Mesenchymal stem cell (in vitro differentiated cells and primary cell): ENCODE measurements at regions not wholly inside any gene's neighbourhood (a gene's known extent, or its start where the extent isn't known, plus 50 kb on each side); places are given as distances from the start of the nearest gene placed in this dataset.

Experiments used
- DNase-seq: peaks from one replicate; pipeline ENCODE4 v3.0.0-alpha.2; 2013
- H2AFZ ChIP-seq: one replicate; pipeline ENCODE4 v1.6.1; 2013; ENCODE audit warnings: low read depth, mild to moderate bottlenecking, control low read depth, inconsistent platforms, low read length, moderate library complexity
- H2AK5ac ChIP-seq: 2 replicates; pipeline ENCODE4 v1.6.1; 2013; ENCODE audit warnings: low read length, moderate library complexity, mild to moderate bottlenecking, inconsistent platforms; ENCODE audit not compliant: severe bottlenecking
- H2BK120ac ChIP-seq: one replicate; pipeline ENCODE4 v1.6.1; 2013; ENCODE audit warnings: low read depth, mild to moderate bottlenecking, inconsistent platforms, low read length, moderate library complexity
- H2BK12ac ChIP-seq, 2 experiments: one replicate each; pipeline ENCODE4 v1.6.1; 2013; ENCODE audit warnings: inconsistent platforms in 2 of 2, low read length in 2 of 2, mild to moderate bottlenecking in 2 of 2, moderate library complexity in 2 of 2, control low read depth in 1 of 2
- H2BK15ac ChIP-seq: one replicate; pipeline ENCODE4 v1.6.1; 2013; ENCODE audit warnings: mild to moderate bottlenecking, low read depth, inconsistent platforms; ENCODE audit not compliant: poor library complexity, severe bottlenecking
- H2BK5ac ChIP-seq: 2 replicates; pipeline ENCODE4 v1.6.1; 2013; ENCODE audit warnings: low read depth, mild to moderate bottlenecking, low read length, control low read depth, inconsistent platforms; ENCODE audit not compliant: poor library complexity, severe bottlenecking
- H3K14ac ChIP-seq, 2 experiments: one replicate each; pipeline ENCODE4 v1.6.1; 2013; ENCODE audit warnings: inconsistent platforms in 2 of 2, low read length in 2 of 2, control low read depth in 1 of 2, mild to moderate bottlenecking in 1 of 2, moderate library complexity in 1 of 2
- H3K18ac ChIP-seq, 2 experiments: one replicate each; pipeline ENCODE4 v1.6.1; 2013; ENCODE audit warnings: inconsistent platforms in 2 of 2, low read length in 2 of 2, control low read depth in 1 of 2, low read depth in 1 of 2, mild to moderate bottlenecking in 1 of 2
- H3K23ac ChIP-seq, 2 experiments: one replicate each; pipeline ENCODE4 v1.6.1; 2013; ENCODE audit warnings: inconsistent platforms in 2 of 2, low read length in 2 of 2, mild to moderate bottlenecking in 2 of 2, moderate library complexity in 2 of 2, control low read depth in 1 of 2
- H3K27ac ChIP-seq: 2 replicates; pipeline ENCODE4 v1.5.1; 2013; ENCODE audit warnings: mild to moderate bottlenecking, moderate library complexity, low read length, control low read depth, inconsistent platforms; ENCODE audit not compliant: poor library complexity, severe bottlenecking
- H3K27me3 ChIP-seq, 2 experiments: 2 replicates each; pipeline versions ENCODE4 v1.6.1 to v1.7.0; 2013; ENCODE audit warnings: low read length in 2 of 2, mild to moderate bottlenecking in 2 of 2, moderate library complexity in 2 of 2, control low read depth in 1 of 2, inconsistent platforms in 1 of 2; ENCODE audit not compliant: control insufficient read depth in 1 of 2, insufficient read depth in 1 of 2
- H3K36me3 ChIP-seq, 2 experiments: 2 replicates each; pipeline versions ENCODE4 v1.6.1 to v1.7.0; 2013; ENCODE audit warnings: low read length in 2 of 2, control low read depth in 1 of 2, inconsistent platforms in 1 of 2, low read depth in 1 of 2, mild to moderate bottlenecking in 1 of 2; ENCODE audit not compliant: insufficient read depth in 2 of 2, control insufficient read depth in 1 of 2
- H3K4ac ChIP-seq, 2 experiments: one replicate each; pipeline ENCODE4 v1.6.1; 2013; ENCODE audit warnings: inconsistent platforms in 2 of 2, low read length in 2 of 2, mild to moderate bottlenecking in 2 of 2, moderate library complexity in 2 of 2, control low read depth in 1 of 2, low read depth in 1 of 2
- H3K4me1 ChIP-seq: 2 replicates; pipeline ENCODE4 v1.6.1; 2013; ENCODE audit warnings: low read depth, low read length, control low read depth; ENCODE audit not compliant: control insufficient read depth, insufficient read depth
- H3K4me2 ChIP-seq: 2 replicates; pipeline ENCODE4 v1.6.1; 2013; ENCODE audit warnings: low read length, mild to moderate bottlenecking, inconsistent platforms; ENCODE audit not compliant: poor library complexity, severe bottlenecking
- H3K4me3 ChIP-seq, 2 experiments: 2 replicates each; pipeline versions ENCODE4 v1.5.1 to v1.7.0; 2013; ENCODE audit warnings: low read length in 2 of 2, mild to moderate bottlenecking in 2 of 2, control low read depth in 1 of 2, low read depth in 1 of 2; ENCODE audit not compliant: insufficient read depth in 1 of 2
- H3K79me1 ChIP-seq: replicated peaks from 2 replicates; pipeline ENCODE4 v1.6.1; 2013; ENCODE audit warnings: mild to moderate bottlenecking, control low read depth, low read length, inconsistent platforms; ENCODE audit not compliant: poor library complexity, severe bottlenecking
- H3K9ac ChIP-seq: 2 replicates; pipeline ENCODE4 v1.7.0; 2013; ENCODE audit warnings: mild to moderate bottlenecking, low read length, moderate library complexity
- H3K9me3 ChIP-seq: 2 replicates; pipeline ENCODE4 v1.7.0; 2013; ENCODE audit warnings: mild to moderate bottlenecking, low read length; ENCODE audit not compliant: control insufficient read depth
- H4K8ac ChIP-seq: one replicate; pipeline ENCODE4 v1.6.1; 2013; ENCODE audit warnings: inconsistent platforms, mild to moderate bottlenecking, low read length, moderate library complexity
- H4K91ac ChIP-seq: one replicate; pipeline ENCODE4 v1.6.1; 2013; ENCODE audit warnings: mild to moderate bottlenecking, low read length, inconsistent platforms
- WGBS: methylation state at CpG from one replicate; pipeline ENCODE4 v1.1.7; 2013; ENCODE audit warnings: mixed read lengths; 5-methylcytosine and 5-hydroxymethylcytosine counted together

DNA sequence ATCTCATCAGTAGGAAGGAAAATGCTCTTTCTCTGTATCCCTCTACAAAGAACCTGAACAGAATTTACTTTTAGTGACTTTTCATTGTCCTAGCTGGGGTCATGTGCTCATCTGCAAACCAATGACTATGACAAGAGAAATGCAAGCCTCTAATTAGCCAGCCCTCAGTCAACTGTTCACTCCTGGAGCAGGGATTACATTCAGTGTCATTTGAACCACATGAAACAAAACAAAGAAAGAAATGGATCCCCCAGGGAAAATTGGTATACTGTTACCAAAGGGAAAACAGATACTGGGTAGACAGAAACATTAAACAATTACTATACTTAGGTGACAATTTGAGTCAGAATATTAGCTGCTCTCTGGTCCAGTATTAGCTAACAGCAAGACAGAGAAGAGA lies 173.6 kb downstream of the RCHY1 start:
- Histone ChIP-seq H3K4ac (no peak overlapping the region), H3K79me1 (no peaks in the 10 kb centered on the region), H4K8ac (no peak overlapping the region), H3K9ac (no peak overlapping the region), H3K4me3 (no peak overlapping the region), H3K27ac (no peak overlapping the region), H3K18ac (peak overlapping the region in 1 of 2 experiments; percentile 61), H2BK5ac (no peak overlapping the region), H3K27me3 (peaks cover 0 to 18% of the 10 kb centered on the region in 2 experiments), H2BK15ac (no peak overlapping the region), H3K14ac (no peak overlapping the region), H3K23ac (no peak overlapping the region), H2BK12ac (peak overlapping the region; percentile 51 to 75), H3K9me3 (no peaks in the 10 kb centered on the region), H4K91ac (no peak overlapping the region), H3K4me1 (no peaks in the 10 kb centered on the region), H2AK5ac (no peak overlapping the region), H3K4me2 (no peak overlapping the region), H2AFZ (no peak overlapping the region), H2BK120ac (no peak overlapping the region), H3K36me3 (no peaks in the 10 kb centered on the region)
- no peak for DNase-seq

DNA sequence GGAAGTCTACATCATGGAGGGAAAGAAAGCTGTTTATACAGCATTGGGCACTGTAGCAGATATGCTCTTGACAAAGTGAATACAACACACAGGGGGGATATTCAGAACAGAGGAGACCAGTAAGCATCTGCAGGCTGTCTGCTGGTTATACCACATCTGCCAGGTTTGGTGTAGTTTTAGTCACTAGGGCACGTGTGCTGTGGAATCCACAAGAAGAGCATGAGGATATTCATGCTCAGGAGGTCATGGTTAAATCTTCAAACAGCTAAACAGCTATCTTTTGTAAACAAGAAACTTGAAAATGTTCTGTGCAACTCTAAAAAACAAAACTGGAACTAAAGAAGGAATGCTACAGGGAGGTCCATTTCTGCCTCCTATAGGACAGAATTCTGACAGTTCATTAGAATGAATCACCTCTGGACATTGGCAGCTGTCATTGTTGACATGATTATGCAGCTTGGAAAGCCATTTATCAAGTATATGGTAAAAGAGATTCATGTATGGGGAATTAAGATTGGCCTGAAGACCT lies 175.8 kb downstream of the RCHY1 start:
- no peak overlapping the region for H4K8ac ChIP-seq
- H3K9me3 ChIP-seq, result no peaks in the 10 kb centered on the region
- H3K79me1 ChIP-seq, result no peaks in the 10 kb centered on the region
- no peak overlapping the region for H2AFZ ChIP-seq
- no peak overlapping the region for H2BK120ac ChIP-seq
- H3K14ac ChIP-seq, result no peak overlapping the region
- H3K36me3 ChIP-seq, result no peaks in the 10 kb centered on the region
- DNase-seq, result peak; percentile 49
- H2BK5ac ChIP-seq, result no peak overlapping the region
- 67% methylated on average over 1 of the region's 1 CpG for WGBS
- no peak overlapping the region for H3K27ac ChIP-seq
- peaks cover 0 to 16% of the 10 kb centered on the region in 2 experiments for H3K27me3 ChIP-seq
- peak overlapping the region in 1 of 2 experiments; percentile 26 for H2BK12ac ChIP-seq
- H3K4me3 ChIP-seq, result no peak overlapping the region
- H3K23ac ChIP-seq, result no peak overlapping the region
- H4K91ac ChIP-seq, result no peak overlapping the region
- no peak overlapping the region for H3K4me2 ChIP-seq
- no peak overlapping the region for H2AK5ac ChIP-seq
- no peak overlapping the region for H3K4ac ChIP-seq
- H3K4me1 ChIP-seq, result no peaks in the 10 kb centered on the region
- peak overlapping the region in 1 of 2 experiments; percentile 86 for H3K18ac ChIP-seq
- H2BK15ac ChIP-seq, result no peak overlapping the region
- no peak overlapping the region for H3K9ac ChIP-seq

DNA sequence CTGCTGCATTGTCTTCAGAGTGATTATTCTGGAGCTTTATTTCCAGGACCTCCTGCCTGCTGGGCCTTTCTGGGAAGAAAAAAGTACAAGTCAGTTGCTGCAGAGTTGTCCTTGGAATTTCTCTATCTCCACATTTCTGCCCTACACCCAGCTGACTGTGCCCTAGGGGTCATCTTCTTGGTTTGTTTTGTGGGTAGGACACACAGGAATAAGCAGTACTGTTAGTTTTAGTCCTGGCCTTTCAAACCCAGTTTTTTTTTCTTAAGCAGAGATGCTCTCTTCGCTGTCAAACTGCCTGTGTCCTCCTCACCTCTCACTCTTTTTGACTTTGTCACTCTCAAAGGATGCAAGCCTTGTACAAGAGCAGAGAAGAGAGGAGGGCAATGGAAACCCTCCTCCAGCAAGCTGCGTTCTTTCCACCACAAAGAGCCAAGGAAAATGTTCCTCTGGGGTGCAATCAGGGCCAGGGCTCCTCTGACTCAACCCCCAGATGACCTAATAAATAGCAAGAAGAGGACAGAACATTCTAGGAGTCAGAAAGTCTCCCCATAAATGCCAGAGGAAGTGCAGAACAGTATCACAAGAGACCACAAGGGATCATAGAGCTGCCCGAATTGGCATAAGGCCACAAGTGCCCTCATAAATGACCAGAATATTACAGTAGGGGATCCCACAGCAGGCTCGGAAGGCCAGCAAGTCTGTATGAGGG lies 186.2 kb downstream of the RCHY1 start:
- Histone ChIP-seq H3K23ac (no peak overlapping the region), H2AK5ac (no peak overlapping the region), H3K4ac (peak overlapping the region; percentile 75 to 78), H3K27me3 (no peaks in the 10 kb centered on the region), H3K27ac (no peak overlapping the region), H3K4me2 (no peak overlapping the region), H3K9ac (no peak overlapping the region), H3K9me3 (peaks cover 4% of the 10 kb centered on the region), H3K18ac (peak overlapping the region; percentile 91 to 92), H3K14ac (no peak overlapping the region), H3K4me3 (no peak overlapping the region), H3K79me1 (no peaks in the 10 kb centered on the region), H3K36me3 (no peaks in the 10 kb centered on the region), H2AFZ (no peak overlapping the region), H2BK12ac (peak overlapping the region; percentile 77 to 94), H4K91ac (peak overlapping the region; percentile 95), H2BK15ac (no peak overlapping the region), H2BK120ac (peak overlapping the region; percentile 79), H2BK5ac (no peak overlapping the region), H4K8ac (peak overlapping the region; percentile 88), H3K4me1 (no peaks in the 10 kb centered on the region)
- peak; percentile 76 for DNase-seq
- 62% methylated on average over 3 of the region's 4 CpGs for WGBS

DNA sequence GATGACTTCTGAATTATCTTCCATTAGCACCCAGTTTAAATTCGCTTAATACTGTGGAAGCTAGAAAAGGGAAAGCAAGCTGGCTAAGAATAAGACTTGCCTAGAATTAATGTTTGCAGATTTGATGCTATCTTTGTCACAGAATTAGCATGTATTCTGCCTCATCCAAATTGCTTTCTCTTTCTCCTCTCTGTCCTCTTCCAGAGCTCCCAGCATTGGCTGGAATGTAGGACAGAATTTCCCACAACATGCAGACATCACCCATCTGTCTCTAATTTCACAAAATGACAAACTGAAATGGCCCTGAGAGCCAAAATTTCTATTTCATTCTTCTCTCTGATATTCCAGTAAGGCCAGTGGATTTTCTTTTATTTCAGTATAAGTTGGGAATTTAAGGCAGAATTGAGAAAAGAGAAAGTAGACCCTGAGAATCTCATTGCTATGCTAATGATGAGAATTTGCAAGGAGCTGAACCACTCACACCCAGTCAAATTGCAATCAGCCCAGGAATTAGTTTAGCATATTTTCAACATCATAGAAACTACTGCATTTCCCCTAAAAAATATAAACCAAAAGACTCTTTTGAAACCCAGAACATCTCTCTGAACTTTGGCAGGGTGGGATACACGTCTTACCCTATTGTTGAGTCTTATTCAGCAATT lies 188.8 kb downstream of the RCHY1 start:
- Histone ChIP-seq H2AFZ (no peak overlapping the region), H3K4ac (no peak overlapping the region), H3K36me3 (no peaks in the 10 kb centered on the region), H2AK5ac (no peak overlapping the region), H3K14ac (no peak overlapping the region), H3K4me3 (no peak overlapping the region), H3K23ac (no peak overlapping the region), H3K79me1 (no peaks in the 10 kb centered on the region), H4K8ac (no peak overlapping the region), H3K27me3 (no peaks in the 10 kb centered on the region), H3K9ac (no peak overlapping the region), H3K9me3 (no peaks in the 10 kb centered on the region), H3K18ac (no peak overlapping the region), H4K91ac (no peak overlapping the region), H2BK5ac (no peak overlapping the region), H2BK15ac (no peak overlapping the region), H3K4me1 (no peaks in the 10 kb centered on the region), H3K27ac (no peak overlapping the region), H2BK12ac (no peak overlapping the region), H2BK120ac (no peak overlapping the region), H3K4me2 (no peak overlapping the region)
- WGBS, result 88% methylated on average over 1 of the region's 2 CpGs
- DNase-seq, result no peak
